Activated T-helper 2 cell treated with anti-CD3 and anti-CD28 coated beads, Interferon-gamma antibody, Interleukin-2, Interleukin-4, amounts not matched to agents 10 μg/mL and 5 μg/mL and 100 μg/mL, durations not matched to agents 14 hours and 24 hours and 36 hours (primary cell): ENCODE measurements at regions not wholly inside any gene's neighbourhood (a gene's known extent, or its start where the extent isn't known, plus 50 kb on each side); places are given as distances from the start of the nearest gene placed in this dataset.

ENCODE experiments used
- DNase-seq: peaks from one replicate; pipeline ENCODE4 v3.0.0; 2021; ENCODE audit warnings: low spot score
- H3K27ac Mint-ChIP-seq: one replicate; pipeline ENCODE4 v1.8.0; 2021; ENCODE audit warnings: mixed read lengths
- H3K27me3 Mint-ChIP-seq: one replicate; pipeline ENCODE4 v1.8.0; 2021; ENCODE audit warnings: low read depth, mixed read lengths
- H3K36me3 Mint-ChIP-seq: one replicate; pipeline ENCODE4 v1.8.0; 2021; ENCODE audit warnings: low read depth, mixed read lengths
- H3K4me1 Mint-ChIP-seq: one replicate; pipeline ENCODE4 v1.8.0; 2021; ENCODE audit warnings: low read depth, mixed read lengths
- H3K4me3 Mint-ChIP-seq: one replicate; pipeline ENCODE4 v1.8.0; 2021; ENCODE audit warnings: low read depth, mild to moderate bottlenecking, moderate library complexity, mixed read lengths
- H3K9me3 Mint-ChIP-seq: one replicate; pipeline ENCODE4 v1.8.0; 2021; ENCODE audit warnings: mixed read lengths
- intact Hi-C: fragments of 100-400 bp; cut with micrococcal nuclease; formaldehyde crosslinking; loops from one replicate; pipeline ENCODE4 v1.15.1; 2023

DNA sequence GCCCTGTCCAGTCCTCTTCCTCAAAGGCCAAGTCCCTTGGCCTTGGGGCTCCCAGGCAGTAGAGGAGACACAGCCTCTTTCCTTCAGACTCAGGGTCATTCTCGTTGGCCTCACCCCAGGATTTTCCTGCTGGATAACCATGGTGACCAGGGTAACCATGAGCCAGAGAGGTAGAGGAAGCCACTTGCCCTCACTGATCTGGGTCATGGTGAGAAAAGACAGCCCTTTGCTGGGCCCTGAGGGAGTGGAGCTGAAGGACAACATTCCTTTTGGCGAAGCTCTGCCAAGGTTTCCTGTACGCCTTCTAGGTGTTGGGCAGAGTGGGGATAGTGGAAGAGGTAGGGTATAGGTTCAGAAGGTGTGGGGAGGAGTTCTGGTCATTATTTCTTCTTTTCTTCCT, 53.1 kb upstream of the WNT4 start:
- no peaks in the 10 kb centered on the region for H3K36me3 Mint-ChIP-seq
- peaks cover 11% of the 10 kb centered on the region for H3K27me3 Mint-ChIP-seq
- H3K27ac Mint-ChIP-seq: no peak overlapping the region
- DNase-seq: no peak
- no peaks in the 10 kb centered on the region for H3K4me1 Mint-ChIP-seq
- no peaks in the 10 kb centered on the region for H3K9me3 Mint-ChIP-seq
- H3K4me3 Mint-ChIP-seq: no peak overlapping the region
- intact Hi-C loops: no loop called here

- Mint-ChIP-seq H3K4me3 (no peak overlapping the region), H3K27ac (no peak overlapping the region), H3K9me3 (no peaks in the 10 kb centered on the region), H3K36me3 (no peaks in the 10 kb centered on the region), H3K4me1 (no peaks in the 10 kb centered on the region), H3K27me3 (peaks cover 11% of the 10 kb centered on the region)
- DNase-seq: no peak
- intact Hi-C loops: no loop called here
Measured at GRCh38 chr1:22196641-22197040, 53.7 kb upstream of the WNT4 start.

DNA sequence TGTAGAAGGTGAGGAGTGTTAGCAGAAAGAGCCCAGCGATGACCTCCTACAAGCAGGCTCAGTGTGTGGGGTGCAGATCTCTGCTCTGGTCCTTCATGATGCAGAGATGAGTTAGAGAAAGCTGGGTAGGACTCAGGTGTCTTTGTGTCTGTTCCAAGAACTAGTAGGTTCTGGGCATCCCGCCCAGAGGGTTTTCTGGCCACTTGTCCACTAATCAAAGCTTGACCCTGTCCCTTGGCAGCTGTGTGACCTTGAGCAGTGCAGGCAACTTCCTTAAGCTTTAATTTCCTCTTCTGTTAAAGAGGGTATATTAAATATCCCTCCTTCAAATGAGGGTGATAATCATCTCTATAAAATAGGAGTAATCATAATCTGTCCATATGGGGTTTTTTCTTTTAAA, 54.7 kb upstream of the WNT4 start:
- H3K4me1 Mint-ChIP-seq: no peaks in the 10 kb centered on the region
- no peak overlapping the region for H3K4me3 Mint-ChIP-seq
- H3K27ac Mint-ChIP-seq: no peak overlapping the region
- DNase-seq: no peak
- peaks cover 11% of the 10 kb centered on the region for H3K27me3 Mint-ChIP-seq
- intact Hi-C loops: no loop called here
- H3K36me3 Mint-ChIP-seq: no peaks in the 10 kb centered on the region
- H3K9me3 Mint-ChIP-seq: no peaks in the 10 kb centered on the region

DNA sequence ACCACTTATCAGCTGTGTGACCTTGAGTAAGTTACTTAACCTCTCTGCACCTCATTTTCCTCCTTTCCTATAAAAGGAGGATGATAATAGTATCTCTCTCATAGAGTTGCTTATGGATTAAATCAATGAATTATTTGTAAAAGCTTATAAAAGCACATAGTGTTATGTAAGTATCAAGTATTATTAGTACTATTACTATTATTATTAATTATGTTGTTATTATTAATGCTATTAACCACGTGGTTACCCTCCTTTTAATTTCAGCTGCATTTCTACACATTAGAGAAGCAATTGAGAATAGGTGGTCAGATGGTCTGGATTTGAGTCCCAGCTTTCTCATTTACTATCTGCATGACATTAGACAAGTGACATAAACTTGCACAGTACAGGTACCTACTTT, 58.1 kb upstream of the WNT4 start:
- no peak for DNase-seq
- H3K36me3 Mint-ChIP-seq: no peaks in the 10 kb centered on the region
- H3K4me3 Mint-ChIP-seq: no peak overlapping the region
- H3K4me1 Mint-ChIP-seq: no peaks in the 10 kb centered on the region
- no peaks in the 10 kb centered on the region for H3K9me3 Mint-ChIP-seq
- no peak overlapping the region for H3K27ac Mint-ChIP-seq
- H3K27me3 Mint-ChIP-seq: peaks cover 20% of the 10 kb centered on the region
- intact Hi-C loops: no loop called here

DNA sequence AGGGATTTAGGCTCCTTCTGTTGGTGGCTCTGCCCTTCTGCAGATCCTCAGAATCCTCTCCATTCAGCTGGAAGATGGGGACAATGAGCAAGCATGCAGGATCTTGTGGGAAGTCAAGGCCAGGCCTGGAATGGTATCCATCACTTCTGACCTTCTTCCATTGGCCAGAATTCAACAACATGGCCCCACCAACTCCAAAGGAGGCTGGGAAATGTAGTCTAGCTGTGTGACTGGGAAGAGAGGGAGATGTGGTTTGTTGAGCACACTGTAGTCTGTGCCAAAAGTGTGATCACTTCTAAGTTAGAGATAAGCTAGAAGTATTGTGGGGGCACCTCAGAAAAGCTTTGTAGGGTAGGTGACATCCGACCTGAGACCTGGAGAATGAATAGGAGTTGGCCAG, 60.4 kb upstream of the WNT4 start:
- DNase-seq: no peak
- Mint-ChIP-seq H3K27ac (no peak overlapping the region), H3K4me3 (no peak overlapping the region), H3K9me3 (no peaks in the 10 kb centered on the region), H3K4me1 (no peaks in the 10 kb centered on the region), H3K36me3 (no peaks in the 10 kb centered on the region), H3K27me3 (peaks cover 16% of the 10 kb centered on the region)
- intact Hi-C loops: no loop called here

- intact Hi-C loops: no loop called here
- DNase-seq: no peak
- H3K4me3 Mint-ChIP-seq: no peak overlapping the region
- no peaks in the 10 kb centered on the region for H3K4me1 Mint-ChIP-seq
- H3K27ac Mint-ChIP-seq: no peak overlapping the region
- peaks cover 18% of the 10 kb centered on the region for H3K27me3 Mint-ChIP-seq
- H3K9me3 Mint-ChIP-seq: no peaks in the 10 kb centered on the region
- H3K36me3 Mint-ChIP-seq: no peaks in the 10 kb centered on the region
Measured at GRCh38 chr1:22204057-22204840, 61.4 kb upstream of the WNT4 start.

DNA sequence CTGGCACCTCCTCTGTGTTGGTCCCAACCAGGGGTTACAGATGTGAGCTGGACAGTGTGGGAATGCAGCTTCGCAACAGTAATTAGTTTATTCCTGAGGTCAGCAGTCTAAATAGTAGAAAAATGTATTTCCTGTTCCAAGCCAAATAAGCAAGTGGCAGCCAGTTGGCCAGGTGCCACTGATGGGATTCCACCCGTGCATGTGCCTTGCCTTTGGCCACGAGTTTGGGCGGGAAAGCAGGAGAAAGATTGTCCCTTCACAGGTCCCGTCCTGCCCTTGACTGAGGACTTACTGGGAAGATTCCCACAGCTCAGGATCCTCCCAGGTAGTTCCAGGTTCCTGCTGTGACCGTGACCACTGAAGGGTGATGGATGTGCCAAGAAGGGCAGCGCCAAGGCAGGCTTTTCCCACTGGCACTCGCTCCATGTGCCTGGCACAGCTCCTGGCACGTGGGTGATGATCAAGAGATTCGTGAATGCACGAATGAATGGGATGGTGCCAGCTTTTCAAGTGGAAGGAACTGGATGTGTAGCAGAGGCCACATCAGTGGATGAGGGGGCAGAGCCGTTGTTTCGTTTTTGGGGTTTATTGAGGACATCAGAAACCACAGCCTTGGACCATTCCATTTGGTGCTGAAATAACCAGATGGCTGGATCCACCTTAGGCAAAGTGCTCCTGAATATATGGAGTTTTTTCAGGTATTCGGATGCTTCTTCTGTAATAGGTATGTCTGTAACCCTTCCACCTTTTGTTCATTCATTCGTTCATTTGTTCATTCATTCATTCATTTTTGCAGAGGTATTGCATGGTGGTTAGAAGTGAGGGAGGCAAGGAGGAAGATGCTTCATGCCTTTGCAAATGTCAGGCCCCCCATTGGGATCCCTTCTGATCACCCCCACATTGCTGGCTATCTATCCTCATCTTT, 62.4 kb upstream of the WNT4 start:
- no peaks in the 10 kb centered on the region for H3K36me3 Mint-ChIP-seq
- no peak for DNase-seq
- H3K9me3 Mint-ChIP-seq: no peaks in the 10 kb centered on the region
- no peak overlapping the region for H3K4me3 Mint-ChIP-seq
- no peaks in the 10 kb centered on the region for H3K4me1 Mint-ChIP-seq
- H3K27ac Mint-ChIP-seq: no peak overlapping the region
- intact Hi-C loops: no loop called here
- peaks cover 23% of the 10 kb centered on the region for H3K27me3 Mint-ChIP-seq

DNA sequence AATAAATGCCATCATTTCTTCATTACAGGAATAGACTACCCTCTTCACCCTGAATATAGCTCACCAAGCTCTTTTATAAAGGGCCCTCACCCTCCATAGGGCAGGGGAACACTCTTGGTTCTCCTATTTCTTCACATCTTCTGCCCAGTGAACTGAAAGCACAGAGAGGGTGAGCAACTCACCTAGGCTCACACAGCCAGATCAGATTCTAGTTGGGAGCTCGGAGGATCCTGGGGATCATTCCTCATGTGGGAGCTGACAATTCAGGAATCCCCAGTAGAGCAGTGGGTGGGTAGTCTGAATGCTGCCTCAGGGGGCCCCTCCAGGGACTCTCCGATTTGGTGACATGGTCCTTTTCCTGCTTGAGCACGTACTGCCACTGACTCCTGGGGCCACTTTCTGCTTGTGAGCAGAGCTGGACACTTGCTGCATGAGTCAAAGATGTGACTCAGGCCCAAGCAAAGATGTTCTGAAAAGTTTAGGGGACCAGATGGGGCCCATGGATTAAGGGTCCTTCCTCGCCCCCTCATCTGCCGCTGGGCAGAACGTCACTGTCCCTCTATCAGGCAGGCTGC, 63.7 kb upstream of the WNT4 start:
- H3K27me3 Mint-ChIP-seq: peaks cover 25% of the 10 kb centered on the region
- no peak overlapping the region for H3K27ac Mint-ChIP-seq
- no peak for DNase-seq
- H3K9me3 Mint-ChIP-seq: no peaks in the 10 kb centered on the region
- H3K36me3 Mint-ChIP-seq: no peaks in the 10 kb centered on the region
- no peaks in the 10 kb centered on the region for H3K4me1 Mint-ChIP-seq
- H3K4me3 Mint-ChIP-seq: no peak overlapping the region
- intact Hi-C loops: no loop called here

DNA sequence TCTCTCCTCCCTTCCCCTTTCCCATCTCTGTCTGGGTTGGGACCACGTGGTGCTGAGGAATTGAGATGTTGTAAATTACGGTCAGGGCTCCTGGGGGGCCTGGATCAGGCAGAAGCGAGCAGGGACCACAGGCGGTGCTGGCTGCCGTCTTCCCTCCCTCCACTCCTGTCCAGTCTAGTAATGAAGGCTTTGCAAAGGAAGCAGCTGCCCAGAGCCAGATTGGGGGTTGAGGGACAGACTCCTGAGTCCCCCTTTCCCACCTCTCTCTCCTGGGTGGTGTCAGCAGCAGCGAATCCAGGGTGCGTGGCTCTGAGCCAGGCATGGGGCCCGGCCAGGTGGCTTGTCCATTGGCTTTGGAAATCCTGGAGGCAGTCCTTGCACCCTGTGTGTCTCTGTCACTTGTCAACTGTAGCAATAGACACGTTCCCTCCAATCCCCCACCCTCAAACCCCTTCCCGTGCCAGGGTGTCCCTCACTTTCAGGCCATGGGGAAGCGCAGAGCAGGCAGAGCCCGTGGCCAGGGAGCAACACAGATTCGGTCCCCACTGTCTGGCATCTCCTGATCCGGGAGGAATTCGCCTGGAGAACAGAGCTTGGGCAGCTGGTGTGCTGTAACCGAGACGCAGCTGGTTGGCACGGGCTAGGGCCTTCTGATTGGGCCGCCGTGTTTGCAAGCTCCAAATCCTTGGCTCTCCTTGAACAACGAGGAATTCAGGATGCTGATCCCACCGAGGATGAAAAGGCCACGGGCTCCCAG, 64.8 kb upstream of the WNT4 start:
- peaks cover 29% of the 10 kb centered on the region for H3K27me3 Mint-ChIP-seq
- no peak overlapping the region for H3K27ac Mint-ChIP-seq
- H3K4me1 Mint-ChIP-seq: no peaks in the 10 kb centered on the region
- intact Hi-C loops: no loop called here
- H3K36me3 Mint-ChIP-seq: no peaks in the 10 kb centered on the region
- DNase-seq: no peak
- H3K4me3 Mint-ChIP-seq: no peak overlapping the region
- H3K9me3 Mint-ChIP-seq: no peaks in the 10 kb centered on the region

GRCh38 chr1:22208268-22208972, 65.5 kb upstream of the WNT4 start:
- DNase-seq: no peak
- Mint-ChIP-seq H3K27ac (no peak overlapping the region), H3K4me3 (no peak overlapping the region), H3K36me3 (no peaks in the 10 kb centered on the region), H3K9me3 (no peaks in the 10 kb centered on the region), H3K4me1 (no peaks in the 10 kb centered on the region), H3K27me3 (peaks cover 32% of the 10 kb centered on the region)
- intact Hi-C loops: no loop called here

- intact Hi-C loops: no loop called here
- no peaks in the 10 kb centered on the region for H3K9me3 Mint-ChIP-seq
- peaks cover 29% of the 10 kb centered on the region for H3K27me3 Mint-ChIP-seq
- H3K4me1 Mint-ChIP-seq: no peaks in the 10 kb centered on the region
- H3K27ac Mint-ChIP-seq: no peak overlapping the region
- no peak for DNase-seq
- H3K4me3 Mint-ChIP-seq: no peak overlapping the region
- no peaks in the 10 kb centered on the region for H3K36me3 Mint-ChIP-seq
Measured at GRCh38 chr1:22208973-22209378, 66.1 kb upstream of the WNT4 start.

- Mint-ChIP-seq H3K4me3 (no peak overlapping the region), H3K27me3 (peaks cover 34% of the 10 kb centered on the region), H3K9me3 (no peaks in the 10 kb centered on the region), H3K36me3 (no peaks in the 10 kb centered on the region), H3K4me1 (no peaks in the 10 kb centered on the region), H3K27ac (no peak overlapping the region)
- no peak for DNase-seq
- intact Hi-C loops: no loop called here
Measured at GRCh38 chr1:22210176-22210575, 67.3 kb upstream of the WNT4 start.
